HG03196 (cell line): ENCODE measurements at regions not wholly inside any gene's neighbourhood (a gene's known extent, or its start where the extent isn't known, plus 50 kb on each side); places are given as distances from the start of the nearest gene placed in this dataset.
"Not testable (repeated sequence)": the region's sequence is repeated elsewhere in the genome, so short reads cannot be mapped to it uniquely, and the experiment has no call there.

ENCODE experiments used
- ATAC-seq: cut with Tn5 transposase; IDR thresholded peaks from one replicate; pipeline ENCODE4 v1.9.1; 2021; ENCODE audit not compliant: unreplicated experiment

DNA sequence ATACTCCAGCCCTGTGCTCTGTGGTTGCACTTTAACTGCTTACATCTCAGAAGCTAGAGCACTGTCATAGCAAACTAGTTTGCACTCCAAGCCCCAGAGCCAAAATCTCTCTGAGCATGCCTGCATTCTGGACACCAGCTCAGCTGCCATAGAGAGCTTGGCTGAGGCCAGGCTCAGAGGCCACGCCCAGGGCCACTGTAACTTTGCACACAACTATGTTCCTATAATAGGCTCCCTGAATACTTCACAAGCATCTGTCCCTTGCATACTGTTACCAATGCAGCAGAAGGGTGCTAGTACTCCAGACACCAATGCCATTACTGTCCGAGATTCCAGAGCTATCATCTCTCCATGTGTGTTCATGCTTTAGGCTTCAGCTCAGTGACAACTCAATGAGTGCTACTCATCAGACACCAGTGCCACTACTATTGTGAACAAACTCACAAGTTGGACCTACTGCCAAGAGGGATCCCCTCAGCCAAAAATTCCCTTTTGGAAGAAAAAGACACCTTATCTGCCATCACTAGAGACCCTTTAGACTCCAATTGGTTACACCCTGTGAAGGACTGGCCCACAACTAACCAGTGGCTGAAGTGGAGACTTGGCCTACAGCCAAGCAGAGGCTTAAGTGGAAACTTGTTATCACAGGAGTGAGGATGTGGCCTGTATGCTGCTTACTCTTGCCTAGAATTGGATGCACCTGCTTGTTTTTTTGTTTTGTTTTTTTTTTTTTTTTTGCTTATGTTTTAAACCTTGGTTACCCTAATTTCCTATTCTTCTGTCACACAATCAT lies 211.6 kb upstream of the MAGI2 start:
- ATAC-seq, result no peak

GRCh38 chr7:79658304-79658703 lies 204.8 kb upstream of the MAGI2 start:
- ATAC-seq, result no peak

DNA sequence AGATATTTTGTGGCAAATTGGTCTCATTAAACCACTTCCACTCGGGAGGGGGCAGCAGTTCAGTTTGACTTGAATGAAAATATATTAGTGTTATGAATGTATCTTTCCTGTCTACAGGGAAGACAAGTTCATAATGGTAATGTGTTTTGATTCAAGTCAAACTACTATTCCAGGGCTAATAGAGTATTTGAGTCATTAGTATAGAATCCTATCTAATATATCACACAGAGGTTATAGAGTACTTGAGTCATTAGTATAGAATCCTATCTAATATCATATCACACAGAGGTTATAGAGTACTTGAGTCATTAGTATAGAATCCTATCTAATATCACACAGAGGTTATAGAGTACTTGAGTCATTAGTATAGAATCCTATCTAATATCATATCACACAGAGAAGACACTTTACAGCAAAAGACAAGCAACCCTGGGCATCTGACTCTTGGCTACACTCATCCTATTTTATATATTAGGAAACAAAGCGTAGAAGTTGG lies 199.7 kb upstream of the MAGI2 start:
- no peak for ATAC-seq

DNA sequence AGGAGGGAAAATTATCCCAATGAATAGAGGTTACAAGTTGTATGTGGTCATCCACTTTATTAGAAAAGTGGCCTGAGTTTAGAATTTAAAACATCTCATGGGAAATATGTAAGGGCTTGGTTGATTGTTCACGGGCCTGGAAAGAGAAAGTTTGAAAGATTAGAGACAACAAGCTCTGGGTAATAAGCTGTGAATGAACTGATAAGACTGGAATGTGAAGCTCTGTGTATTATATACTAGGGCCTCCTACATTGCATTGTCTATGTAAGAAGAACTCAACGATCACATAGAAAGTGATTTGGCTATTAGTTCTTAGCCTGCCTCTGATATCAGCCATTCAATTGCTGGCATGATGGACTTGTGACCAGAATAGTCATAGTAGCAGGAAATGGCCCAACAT lies 199.2 kb upstream of the MAGI2 start:
- ATAC-seq, result no peak

DNA sequence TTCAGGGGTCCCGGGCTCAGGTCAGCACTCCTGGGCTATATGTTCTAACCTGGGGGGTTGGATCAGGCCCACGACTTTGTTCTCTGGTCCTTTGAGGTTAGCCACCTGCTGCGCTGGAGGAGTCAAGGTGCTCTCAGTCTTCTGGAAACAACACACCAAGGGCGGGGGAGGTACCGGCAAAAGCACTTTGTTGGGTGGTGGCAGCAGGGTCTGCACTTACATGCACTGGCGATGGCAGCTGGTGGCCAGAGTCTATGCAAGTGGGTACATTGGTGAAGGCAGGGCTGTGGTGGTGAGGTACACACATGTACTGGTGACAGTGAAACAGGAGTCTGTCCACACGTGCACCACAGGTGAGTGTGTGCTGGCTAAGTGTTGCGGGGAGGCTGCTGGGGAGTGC lies 194.2 kb upstream of the MAGI2 start:
- ATAC-seq, result no peak

- ATAC-seq, result no peak
These were observed 192.8 kb upstream of the MAGI2 start for GRCh38 chr7:79646278-79646677.

- ATAC-seq, result no peak
These were observed 183.4 kb upstream of the MAGI2 start for GRCh38 chr7:79636849-79637248.

GRCh38 chr7:79625921-79626320 lies 172.5 kb upstream of the MAGI2 start:
- ATAC-seq, result not testable (repeated sequence)

- no peak for ATAC-seq
These were observed 170.9 kb upstream of the MAGI2 start for GRCh38 chr7:79624336-79624735.

- no peak for ATAC-seq
These were observed 169.3 kb upstream of the MAGI2 start for GRCh38 chr7:79622781-79623180.

DNA sequence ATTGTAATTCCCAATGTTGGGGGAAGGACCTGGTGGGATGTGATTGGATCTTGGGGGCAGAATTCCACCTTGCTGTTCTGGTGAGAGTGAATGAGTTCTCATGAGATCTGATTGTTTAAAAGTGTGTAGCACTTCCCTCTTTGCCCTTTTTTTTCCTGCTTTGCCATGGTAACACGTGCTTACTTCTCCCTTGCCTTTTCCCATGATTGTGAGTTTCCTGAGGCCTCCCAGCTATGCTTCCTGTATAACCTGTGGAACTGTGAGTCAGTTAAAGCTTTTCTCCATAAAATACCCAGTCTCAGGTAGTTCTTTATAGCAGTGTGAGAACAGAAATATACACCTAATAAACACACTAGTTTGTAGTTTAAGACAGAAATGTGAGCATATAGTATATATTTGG lies 166.8 kb upstream of the MAGI2 start:
- no peak for ATAC-seq

GRCh38 chr7:79619216-79619615 lies 165.7 kb upstream of the MAGI2 start:
- no peak for ATAC-seq

DNA sequence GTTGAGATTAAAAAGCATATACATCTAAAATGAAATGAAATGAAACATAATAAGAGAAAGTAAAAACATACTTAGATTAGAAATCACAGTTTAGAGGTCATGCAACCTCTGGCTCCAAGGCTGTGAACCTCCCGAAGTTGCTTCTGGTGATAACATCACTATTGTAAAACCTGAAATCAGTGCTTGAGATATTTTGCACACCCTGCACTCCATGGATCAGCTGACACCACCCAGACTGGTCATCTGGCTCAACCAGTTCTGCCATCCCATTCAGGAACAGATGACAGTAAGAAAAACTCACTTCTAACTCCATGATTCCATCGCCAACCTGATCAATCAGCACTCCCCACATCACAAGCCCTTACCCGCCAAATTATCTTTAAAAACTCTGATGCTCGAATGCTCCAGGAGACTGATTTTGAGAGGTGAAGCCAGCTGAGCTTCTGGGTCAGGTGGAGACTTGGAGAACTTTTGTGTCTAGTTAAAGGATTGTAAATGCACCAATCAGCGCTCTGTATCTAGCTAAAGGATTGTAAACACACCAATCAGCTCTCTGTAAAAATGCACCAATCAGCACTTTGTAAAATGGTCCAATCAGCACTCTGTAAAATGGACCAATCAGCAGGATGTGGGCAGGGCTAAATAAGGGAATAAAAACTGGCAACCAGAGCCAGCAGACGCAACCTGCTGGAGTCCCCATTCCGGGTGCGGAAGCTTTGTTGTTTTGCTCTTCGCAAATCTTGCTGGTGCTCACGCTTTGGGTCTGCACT lies 162.6 kb upstream of the MAGI2 start:
- ATAC-seq, result no peak

DNA sequence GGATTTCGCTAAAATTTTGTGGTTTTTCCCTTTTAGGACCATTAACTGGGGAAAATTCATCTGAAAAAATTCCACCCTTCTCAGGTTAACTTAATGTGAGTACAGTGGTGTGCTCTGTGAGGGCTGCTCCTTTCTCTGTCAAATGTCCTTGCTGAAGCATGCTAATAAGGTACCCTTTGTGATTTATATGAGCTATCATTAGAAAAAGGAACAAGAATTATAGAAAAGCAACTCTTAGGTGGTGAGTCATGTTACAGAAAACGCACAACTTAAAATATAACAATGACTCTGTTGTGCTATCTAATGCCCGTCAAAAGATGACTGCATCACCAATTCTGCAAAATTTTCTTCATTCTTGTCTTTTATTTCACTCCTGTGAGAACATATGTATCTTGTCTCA lies 162.0 kb upstream of the MAGI2 start:
- ATAC-seq, result no peak

GRCh38 chr7:79612903-79613302 lies 159.4 kb upstream of the MAGI2 start:
- ATAC-seq, result no peak

- ATAC-seq, result no peak
These were observed 158.6 kb upstream of the MAGI2 start for GRCh38 chr7:79612022-79612421.

- no peak for ATAC-seq
These were observed 157.4 kb upstream of the MAGI2 start for GRCh38 chr7:79610748-79611304.

DNA sequence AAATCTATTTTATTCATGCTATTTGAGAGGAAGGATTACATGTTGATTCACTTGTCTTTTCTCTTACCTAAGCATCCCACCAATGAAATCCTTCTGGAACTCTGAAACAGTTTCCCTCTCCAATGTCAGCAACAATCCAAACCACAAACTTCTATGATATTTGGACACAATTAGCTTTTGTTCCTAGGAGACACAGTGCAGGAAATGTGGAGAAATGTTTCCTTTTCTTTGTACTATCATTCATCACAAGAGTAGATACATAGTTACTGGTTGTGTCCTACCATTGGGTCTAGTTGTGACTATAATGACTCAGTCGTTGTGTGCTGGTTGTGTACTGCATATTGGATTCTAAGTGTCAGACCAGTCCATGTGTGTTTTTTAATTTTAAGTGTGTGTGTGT lies 156.8 kb upstream of the MAGI2 start:
- ATAC-seq, result no peak

DNA sequence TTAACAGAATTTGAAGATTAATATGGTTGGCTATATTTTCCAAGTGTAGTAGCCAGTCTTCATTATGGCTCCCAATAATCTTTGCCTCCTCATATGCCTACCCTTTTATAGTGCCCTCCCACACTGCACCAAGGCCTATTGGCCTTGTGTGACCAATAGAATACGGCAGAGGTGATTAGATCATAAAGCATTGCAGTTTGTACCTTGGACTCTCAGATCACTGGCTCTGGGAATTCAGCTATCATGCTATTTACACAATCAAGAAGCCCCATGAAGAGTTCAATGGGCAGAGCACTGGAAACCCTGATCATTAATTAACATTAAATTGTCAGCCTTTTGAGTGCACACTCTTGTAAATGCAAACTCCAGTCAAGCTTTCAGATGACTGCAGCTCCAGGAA lies 154.5 kb upstream of the MAGI2 start:
- ATAC-seq, result no peak

DNA sequence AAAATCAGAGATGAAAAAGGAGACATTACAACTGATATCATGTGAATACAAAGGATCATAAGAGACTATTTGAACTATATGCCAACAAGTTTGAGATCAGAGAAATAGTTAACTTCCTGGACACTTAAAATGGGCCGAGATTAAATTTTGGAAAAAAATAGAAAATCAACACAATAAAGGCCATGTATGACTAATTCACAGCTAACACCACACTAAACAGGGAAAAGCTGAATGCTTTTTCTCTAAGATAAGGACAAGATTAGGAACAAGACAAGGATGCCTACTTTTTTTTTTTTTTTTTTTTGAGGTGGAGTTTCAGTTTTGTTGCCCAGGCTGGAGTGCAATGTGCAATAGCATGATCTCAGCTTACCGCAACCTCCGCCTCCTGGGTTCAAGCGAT lies 151.4 kb upstream of the MAGI2 start:
- no peak for ATAC-seq

GRCh38 chr7:79598351-79598750 lies 144.9 kb upstream of the MAGI2 start:
- ATAC-seq, result no peak

DNA sequence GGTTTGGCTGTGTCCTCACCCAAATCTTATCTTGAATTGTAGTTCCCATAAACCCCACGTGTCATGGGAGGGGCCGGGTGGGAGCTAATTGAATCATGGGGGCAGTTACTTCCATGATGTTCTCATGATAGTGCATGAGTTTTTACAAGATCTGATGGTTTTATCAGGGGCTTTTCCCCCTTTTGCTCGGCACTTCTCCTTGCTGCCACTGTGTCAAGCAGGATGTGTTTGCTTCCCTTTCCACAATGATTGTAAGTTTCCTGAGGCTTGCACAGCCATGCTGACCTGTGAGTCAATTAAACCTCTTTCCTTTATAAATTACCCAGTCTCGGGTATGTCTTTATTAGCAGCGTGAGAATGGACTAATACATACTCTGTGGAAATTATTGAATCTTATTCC lies 141.2 kb upstream of the MAGI2 start:
- ATAC-seq, result not testable (repeated sequence)
